Fibroblast of lung (primary cell): ENCODE measurements at regions not wholly inside any gene's neighbourhood (a gene's known extent, or its start where the extent isn't known, plus 50 kb on each side); places are given as distances from the start of the nearest gene placed in this dataset.

Experiments
- DNase-seq, 2 donors: peaks; one replicate each; pipeline versions ENCODE4 v3.0.0 to v3.0.0-alpha.2; 2010; ENCODE audit warnings: low read depth in 2 of 2
- H2AFZ ChIP-seq: 2 replicates; pipeline ENCODE4 v1.5.1; 2012; ENCODE audit warnings: low read length, control low read depth, inconsistent platforms
- H3K27ac ChIP-seq: 2 replicates; pipeline ENCODE4 v1.5.1; 2011; ENCODE audit warnings: low read length, control low read depth; ENCODE audit not compliant: insufficient read depth
- H3K27me3 ChIP-seq: 2 replicates; pipeline ENCODE4 v1.5.1; 2011; ENCODE audit warnings: mild to moderate bottlenecking, low read length; ENCODE audit not compliant: control insufficient read depth, insufficient read depth
- H3K36me3 ChIP-seq: 2 replicates; pipeline ENCODE4 v1.5.1; 2011; ENCODE audit warnings: low read length; ENCODE audit not compliant: control insufficient read depth, insufficient read depth
- H3K4me1 ChIP-seq: 2 replicates; pipeline ENCODE4 v1.5.1; 2011; ENCODE audit warnings: low read length; ENCODE audit not compliant: control insufficient read depth, insufficient read depth; ENCODE audit errors: extremely low read depth
- H3K4me2 ChIP-seq: 2 replicates; pipeline ENCODE4 v1.5.1; 2011; ENCODE audit warnings: low read length, control low read depth; ENCODE audit not compliant: insufficient read depth; ENCODE audit errors: extremely low read depth
- H3K4me3 ChIP-seq, 4 experiments: fragments of 200-600 bp in 1 of 4; sonication (generic) in 1 of 4; replicated peaks in 1 of 4; 2 replicates each; pipeline ENCODE4 v1.5.1; 2011 to 2016; ENCODE audit warnings: low read length in 4 of 4, low read depth in 3 of 4, mild to moderate bottlenecking in 3 of 4, control low read depth in 2 of 4, inconsistent platforms in 1 of 4, mixed read lengths in 1 of 4; ENCODE audit not compliant: insufficient read depth in 1 of 4; ENCODE audit errors: control extremely low read depth in 1 of 4
- H3K79me2 ChIP-seq: 2 replicates; pipeline ENCODE4 v1.5.1; 2012; ENCODE audit warnings: mild to moderate bottlenecking, low read length, inconsistent platforms; ENCODE audit not compliant: control insufficient read depth, insufficient read depth
- H3K9ac ChIP-seq: 2 replicates; pipeline ENCODE4 v1.5.1; 2011; ENCODE audit warnings: mild to moderate bottlenecking, low read length, control low read depth; ENCODE audit not compliant: insufficient read depth
- H3K9me3 ChIP-seq: 2 replicates; pipeline ENCODE4 v1.5.1; 2012; ENCODE audit warnings: low read depth, low read length; ENCODE audit not compliant: control insufficient read depth, insufficient read depth
- H4K20me1 ChIP-seq: 2 replicates; pipeline ENCODE4 v1.5.1; 2011; ENCODE audit warnings: low read length; ENCODE audit not compliant: control insufficient read depth, insufficient read depth; ENCODE audit errors: extremely low read depth
- EZH2 ChIP-seq: IDR thresholded peaks from 2 replicates; pipeline ENCODE4 v1.5.1; 2012; ENCODE audit warnings: low read length, control low read depth, mild to moderate bottlenecking; ENCODE audit errors: missing control alignments
- TF ChIP-seq, protein P1 (sequence below), 2 donors: IDR thresholded peaks in 1 of 2; conservative IDR thresholded peaks in 1 of 2; 1 replicate in 1 of 2; 2 replicates in 1 of 2; pipeline ENCODE4 v1.5.1; 2011 to 2012; ENCODE audit warnings: low read length in 2 of 2, control low read depth in 1 of 2, inconsistent platforms in 1 of 2, low read depth in 1 of 2, mild to moderate bottlenecking in 1 of 2

DNA sequence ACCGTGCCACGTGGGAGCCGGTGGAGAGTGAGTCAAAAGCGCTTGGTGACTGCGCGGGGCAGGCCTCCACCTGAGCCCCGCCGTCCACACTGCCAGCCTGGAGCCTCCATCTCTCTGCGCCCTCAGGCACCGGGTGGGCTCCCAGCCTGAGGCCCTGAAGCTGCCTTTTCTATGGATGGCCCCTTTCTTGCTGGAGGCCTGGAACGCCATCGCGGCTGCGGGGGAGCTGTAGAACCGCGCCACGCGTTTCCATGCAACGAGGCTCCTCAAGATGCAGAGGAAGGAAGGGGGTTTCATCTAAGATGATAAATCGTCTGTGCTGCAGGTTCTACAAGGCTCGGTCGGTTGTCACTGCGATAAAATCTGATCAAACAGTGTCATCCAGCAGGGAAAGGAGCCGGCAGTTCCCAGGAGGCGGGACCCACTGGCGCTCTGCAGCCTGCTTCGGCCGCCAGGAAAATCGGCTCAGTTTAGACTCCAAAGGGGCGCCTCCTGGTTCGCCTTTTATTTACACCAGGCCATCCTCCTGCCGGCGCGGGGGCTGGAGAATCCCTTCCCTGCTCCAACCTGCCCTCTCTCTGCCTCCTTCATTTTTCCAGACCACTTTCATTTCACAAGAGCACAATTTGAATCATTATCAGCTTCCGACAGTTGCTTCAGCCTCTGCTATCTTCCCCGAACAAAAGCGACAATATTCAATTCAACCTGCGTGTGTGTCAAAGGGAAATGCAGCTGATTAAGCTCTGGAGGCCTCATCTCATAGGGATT lies 624.4 kb downstream of the BRD1 start:
- H3K9ac ChIP-seq = no peak overlapping the region
- H3K27ac ChIP-seq = no peak overlapping the region
- H3K9me3 ChIP-seq = no peaks in the 10 kb centered on the region
- H3K79me2 ChIP-seq = no peaks in the 10 kb centered on the region
- no peak overlapping the region for H3K4me2 ChIP-seq
- no peaks in the 10 kb centered on the region for H3K4me1 ChIP-seq
- H2AFZ ChIP-seq = no peak overlapping the region
- no peaks in the 10 kb centered on the region for H3K36me3 ChIP-seq
- H3K4me3 ChIP-seq = no peak overlapping the region
- no peak for DNase-seq
- no peaks in the 10 kb centered on the region for H3K27me3 ChIP-seq
- TF ChIP-seq, protein P1, sequence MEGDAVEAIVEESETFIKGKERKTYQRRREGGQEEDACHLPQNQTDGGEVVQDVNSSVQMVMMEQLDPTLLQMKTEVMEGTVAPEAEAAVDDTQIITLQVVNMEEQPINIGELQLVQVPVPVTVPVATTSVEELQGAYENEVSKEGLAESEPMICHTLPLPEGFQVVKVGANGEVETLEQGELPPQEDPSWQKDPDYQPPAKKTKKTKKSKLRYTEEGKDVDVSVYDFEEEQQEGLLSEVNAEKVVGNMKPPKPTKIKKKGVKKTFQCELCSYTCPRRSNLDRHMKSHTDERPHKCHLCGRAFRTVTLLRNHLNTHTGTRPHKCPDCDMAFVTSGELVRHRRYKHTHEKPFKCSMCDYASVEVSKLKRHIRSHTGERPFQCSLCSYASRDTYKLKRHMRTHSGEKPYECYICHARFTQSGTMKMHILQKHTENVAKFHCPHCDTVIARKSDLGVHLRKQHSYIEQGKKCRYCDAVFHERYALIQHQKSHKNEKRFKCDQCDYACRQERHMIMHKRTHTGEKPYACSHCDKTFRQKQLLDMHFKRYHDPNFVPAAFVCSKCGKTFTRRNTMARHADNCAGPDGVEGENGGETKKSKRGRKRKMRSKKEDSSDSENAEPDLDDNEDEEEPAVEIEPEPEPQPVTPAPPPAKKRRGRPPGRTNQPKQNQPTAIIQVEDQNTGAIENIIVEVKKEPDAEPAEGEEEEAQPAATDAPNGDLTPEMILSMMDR (conservative IDR thresholded peaks at IDR 0.05 in 1 of 2, IDR thresholded peaks at IDR 0.05 in 1 of 2; ENCODE audit: low read depth in 1 of 2, low read length in 2 of 2) = no peak
- no peak for TF ChIP-seq EZH2
- H4K20me1 ChIP-seq = no peaks in the 10 kb centered on the region

DNA sequence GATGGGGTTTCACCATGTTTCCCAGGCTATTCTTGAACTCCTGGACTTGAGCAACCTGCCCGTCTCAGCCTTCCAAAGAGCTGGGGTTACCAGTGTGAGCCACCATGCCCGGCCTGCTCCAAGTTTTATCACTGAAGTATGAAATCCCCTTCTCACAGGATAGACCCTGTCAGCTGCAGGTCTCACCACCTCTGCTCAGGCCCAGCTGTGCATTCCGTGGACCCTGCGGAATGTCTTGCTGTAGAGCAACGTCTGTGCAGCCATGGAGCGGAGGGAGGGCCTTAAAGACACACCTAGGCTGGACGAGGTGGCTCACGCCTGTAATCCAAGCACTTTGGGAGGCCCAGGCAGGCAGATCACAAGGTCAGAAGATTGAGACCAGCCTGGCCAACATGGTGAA lies 625.4 kb downstream of the BRD1 start:
- TF ChIP-seq EZH2 = no peak
- TF ChIP-seq, protein P1 (conservative IDR thresholded peaks at IDR 0.05 in 1 of 2, IDR thresholded peaks at IDR 0.05 in 1 of 2; ENCODE audit: low read depth in 1 of 2, low read length in 2 of 2) = no peak
- H3K4me1 ChIP-seq = no peaks in the 10 kb centered on the region
- no peaks in the 10 kb centered on the region for H3K36me3 ChIP-seq
- no peaks in the 10 kb centered on the region for H3K9me3 ChIP-seq
- no peaks in the 10 kb centered on the region for H4K20me1 ChIP-seq
- H3K4me2 ChIP-seq = no peak overlapping the region
- no peak overlapping the region for H3K4me3 ChIP-seq
- no peaks in the 10 kb centered on the region for H3K79me2 ChIP-seq
- H3K27ac ChIP-seq = no peak overlapping the region
- no peak overlapping the region for H3K9ac ChIP-seq
- H3K27me3 ChIP-seq = no peaks in the 10 kb centered on the region
- H2AFZ ChIP-seq = no peak overlapping the region
- DNase-seq = no peak

DNA sequence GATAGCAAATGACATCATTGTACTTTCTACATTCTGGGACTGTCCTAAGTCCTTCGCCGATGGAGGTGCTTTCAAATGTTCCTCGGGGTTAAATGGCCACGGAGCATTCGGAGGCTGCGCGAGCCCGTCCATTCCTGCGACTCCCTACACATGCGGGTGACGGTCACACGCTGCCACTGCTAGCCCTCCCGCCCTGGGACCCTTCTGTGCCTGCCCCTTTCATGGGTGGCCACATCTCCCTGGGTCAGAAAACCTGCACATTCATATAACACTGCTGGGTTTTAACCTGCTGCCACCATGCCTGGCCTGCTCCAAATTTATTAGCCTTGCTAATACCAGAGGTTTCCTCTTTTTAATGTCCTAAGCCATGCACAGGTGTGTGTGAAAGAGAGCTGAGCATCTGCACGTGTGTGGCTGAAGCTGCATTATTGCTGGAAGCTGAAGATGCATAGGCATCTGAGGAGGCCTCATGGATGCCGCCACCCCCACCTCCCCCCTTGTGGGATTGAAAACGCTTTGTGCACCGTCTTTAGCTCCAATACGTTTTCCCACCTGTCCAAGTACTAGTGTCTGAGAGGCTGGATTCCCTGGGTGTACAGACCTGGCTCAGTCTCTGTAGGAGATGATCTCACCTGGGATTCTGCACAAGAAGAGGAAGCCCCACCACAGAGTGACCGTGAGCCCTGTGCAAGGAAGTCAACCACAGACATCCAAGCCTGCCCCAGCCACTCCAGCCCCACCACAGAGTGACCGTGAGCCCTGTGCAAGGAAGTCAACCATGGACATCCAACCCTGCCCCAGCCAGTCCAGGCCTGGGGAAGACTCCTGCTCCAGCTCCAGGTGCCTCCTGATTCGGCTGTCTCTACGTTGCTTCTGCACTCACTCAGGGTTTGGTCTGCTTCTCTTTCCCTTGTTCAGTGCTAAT lies 626.4 kb downstream of the BRD1 start:
- no peak for DNase-seq
- H3K27me3 ChIP-seq = no peaks in the 10 kb centered on the region
- no peak for TF ChIP-seq EZH2
- TF ChIP-seq, protein P1 (conservative IDR thresholded peaks at IDR 0.05 in 1 of 2, IDR thresholded peaks at IDR 0.05 in 1 of 2; ENCODE audit: low read depth in 1 of 2, low read length in 2 of 2) = no peak
- H3K9me3 ChIP-seq = no peaks in the 10 kb centered on the region
- no peak overlapping the region for H2AFZ ChIP-seq
- H3K36me3 ChIP-seq = no peaks in the 10 kb centered on the region
- H3K4me3 ChIP-seq = no peak overlapping the region
- no peak overlapping the region for H3K9ac ChIP-seq
- H4K20me1 ChIP-seq = no peaks in the 10 kb centered on the region
- H3K27ac ChIP-seq = no peak overlapping the region
- H3K4me2 ChIP-seq = no peak overlapping the region
- H3K79me2 ChIP-seq = no peaks in the 10 kb centered on the region
- H3K4me1 ChIP-seq = no peaks in the 10 kb centered on the region
